ENCODE measurements at regions not wholly inside any gene's neighbourhood (a gene's known extent, or its start where the extent isn't known, plus 50 kb on each side); places are given as distances from the start of the nearest gene placed in this dataset.

DNA sequence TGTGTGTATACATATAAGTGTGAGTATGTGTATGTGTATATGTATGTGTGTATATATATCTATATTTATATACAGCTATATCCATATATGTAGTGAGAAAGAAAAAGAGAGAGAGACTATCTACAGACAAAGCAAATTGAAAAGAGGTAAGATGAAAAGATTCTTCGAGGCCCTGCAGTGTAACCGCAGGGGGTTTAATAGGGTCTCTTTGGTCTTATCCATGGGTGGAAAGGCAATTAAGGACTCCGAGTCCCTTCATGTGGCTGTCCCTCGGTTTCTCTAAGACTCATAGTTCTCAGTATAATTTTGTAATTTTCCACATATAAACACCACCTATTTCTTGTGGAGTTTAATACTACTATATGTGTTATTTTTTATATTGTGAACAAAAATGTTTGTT is 50.6 kb upstream of the JAZF1 start:
- no peak for DNase-seq (ENCODE audit: low read depth, low spot score)
- Mint-ChIP-seq H3K27me3 (ENCODE audit: low read depth) (no peaks in the 10 kb centered on the region), H3K9me3 (peaks cover 2% of the 10 kb centered on the region), H3K4me3 (no peak overlapping the region), H3K4me1 (peaks cover 7% of the 10 kb centered on the region), H3K36me3 (ENCODE audit: low read depth) (no peaks in the 10 kb centered on the region), H3K27ac (ENCODE audit: unreplicated experiment) (no peak overlapping the region)
- TF ChIP-seq, protein P1, sequence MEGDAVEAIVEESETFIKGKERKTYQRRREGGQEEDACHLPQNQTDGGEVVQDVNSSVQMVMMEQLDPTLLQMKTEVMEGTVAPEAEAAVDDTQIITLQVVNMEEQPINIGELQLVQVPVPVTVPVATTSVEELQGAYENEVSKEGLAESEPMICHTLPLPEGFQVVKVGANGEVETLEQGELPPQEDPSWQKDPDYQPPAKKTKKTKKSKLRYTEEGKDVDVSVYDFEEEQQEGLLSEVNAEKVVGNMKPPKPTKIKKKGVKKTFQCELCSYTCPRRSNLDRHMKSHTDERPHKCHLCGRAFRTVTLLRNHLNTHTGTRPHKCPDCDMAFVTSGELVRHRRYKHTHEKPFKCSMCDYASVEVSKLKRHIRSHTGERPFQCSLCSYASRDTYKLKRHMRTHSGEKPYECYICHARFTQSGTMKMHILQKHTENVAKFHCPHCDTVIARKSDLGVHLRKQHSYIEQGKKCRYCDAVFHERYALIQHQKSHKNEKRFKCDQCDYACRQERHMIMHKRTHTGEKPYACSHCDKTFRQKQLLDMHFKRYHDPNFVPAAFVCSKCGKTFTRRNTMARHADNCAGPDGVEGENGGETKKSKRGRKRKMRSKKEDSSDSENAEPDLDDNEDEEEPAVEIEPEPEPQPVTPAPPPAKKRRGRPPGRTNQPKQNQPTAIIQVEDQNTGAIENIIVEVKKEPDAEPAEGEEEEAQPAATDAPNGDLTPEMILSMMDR (conservative IDR thresholded peaks at IDR 0.05): no peak

DNA sequence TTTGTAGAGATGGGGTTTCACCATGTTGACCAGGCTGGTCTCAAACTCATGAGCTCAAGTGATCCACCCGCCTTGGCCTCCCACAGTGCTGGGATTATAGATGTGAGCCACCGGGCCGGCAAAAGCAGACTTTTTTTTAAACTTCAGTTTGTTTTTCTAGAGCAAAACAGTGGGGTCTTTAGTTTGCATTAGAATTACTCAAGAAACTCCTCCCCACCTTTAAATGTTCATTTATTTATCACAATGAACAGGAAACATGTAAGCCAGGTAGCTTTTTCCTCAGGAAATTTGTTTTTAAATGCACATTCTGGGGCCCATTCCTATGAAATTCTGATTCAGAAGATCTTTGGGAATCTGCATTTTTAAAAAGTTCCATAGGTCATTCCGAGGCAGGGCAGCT is 56.0 kb upstream of the JAZF1 start:
- Mint-ChIP-seq H3K4me3 (no peak overlapping the region), H3K9me3 (peaks cover 2% of the 10 kb centered on the region), H3K27me3 (ENCODE audit: low read depth) (no peaks in the 10 kb centered on the region), H3K36me3 (ENCODE audit: low read depth) (no peaks in the 10 kb centered on the region), H3K4me1 (no peaks in the 10 kb centered on the region), H3K27ac (ENCODE audit: unreplicated experiment) (no peak overlapping the region)
- TF ChIP-seq, protein P1 (conservative IDR thresholded peaks at IDR 0.05): no peak
- no peak for DNase-seq (ENCODE audit: low read depth, low spot score)

DNA sequence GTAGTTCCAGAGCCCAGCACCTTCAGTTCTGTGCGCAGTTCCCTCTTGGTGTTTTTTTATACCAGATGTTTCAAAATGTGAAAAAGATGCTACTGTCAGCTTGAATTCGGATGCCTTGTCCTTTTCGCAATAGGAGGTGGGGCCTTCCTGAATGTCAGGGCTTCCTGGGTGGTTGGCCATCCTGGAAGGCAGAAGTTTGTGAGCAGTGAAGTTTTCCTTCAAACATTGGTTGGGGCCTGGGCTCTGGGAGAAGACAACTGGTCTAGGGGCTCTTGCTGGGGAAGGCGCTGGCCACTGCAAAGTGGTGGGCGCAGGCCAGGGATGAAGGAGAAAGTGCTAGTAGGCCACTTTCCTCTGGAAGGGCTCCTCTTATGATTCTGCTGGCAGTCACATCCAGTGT is 56.8 kb upstream of the JAZF1 start:
- Mint-ChIP-seq H3K36me3 (ENCODE audit: low read depth) (no peaks in the 10 kb centered on the region), H3K9me3 (peaks cover 2% of the 10 kb centered on the region), H3K4me3 (no peak overlapping the region), H3K27me3 (ENCODE audit: low read depth) (no peaks in the 10 kb centered on the region), H3K4me1 (no peaks in the 10 kb centered on the region), H3K27ac (ENCODE audit: unreplicated experiment) (no peak overlapping the region)
- TF ChIP-seq, protein P1 (conservative IDR thresholded peaks at IDR 0.05): no peak
- no peak for DNase-seq (ENCODE audit: low read depth, low spot score)

- TF ChIP-seq, protein P1 (conservative IDR thresholded peaks at IDR 0.05): no peak
- Mint-ChIP-seq H3K4me1 (no peaks in the 10 kb centered on the region), H3K27ac (ENCODE audit: unreplicated experiment) (no peak overlapping the region), H3K4me3 (no peak overlapping the region), H3K27me3 (ENCODE audit: low read depth) (no peaks in the 10 kb centered on the region), H3K36me3 (ENCODE audit: low read depth) (no peaks in the 10 kb centered on the region), H3K9me3 (peaks cover 2% of the 10 kb centered on the region)
- DNase-seq (ENCODE audit: low read depth, low spot score): no peak
These were observed 59.2 kb upstream of the JAZF1 start for GRCh38 chr7:28239823-28240204.

DNA sequence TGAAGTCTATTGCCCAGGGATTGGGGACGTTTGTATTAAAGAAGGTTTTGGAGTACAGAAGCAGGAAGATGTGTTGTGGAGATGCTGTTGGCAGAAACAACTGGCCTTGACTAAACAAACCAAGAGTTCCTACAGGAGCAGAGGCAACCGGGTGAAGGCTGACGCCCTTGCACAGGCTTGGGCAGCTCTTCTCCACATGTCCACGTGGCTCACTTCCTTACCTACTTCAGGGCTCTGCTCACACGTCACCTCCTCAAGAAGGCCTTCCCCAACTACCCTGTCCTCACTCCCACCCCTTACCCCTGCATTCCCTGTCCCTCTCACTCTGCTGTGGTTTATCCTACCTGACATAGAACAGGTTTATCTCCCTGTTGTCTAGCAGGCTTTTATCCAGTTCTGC is 59.9 kb upstream of the JAZF1 start:
- Mint-ChIP-seq H3K27ac (ENCODE audit: unreplicated experiment) (no peak overlapping the region), H3K4me3 (no peak overlapping the region), H3K36me3 (ENCODE audit: low read depth) (no peaks in the 10 kb centered on the region), H3K9me3 (peaks cover 2% of the 10 kb centered on the region), H3K27me3 (ENCODE audit: low read depth) (no peaks in the 10 kb centered on the region), H3K4me1 (no peaks in the 10 kb centered on the region)
- TF ChIP-seq, protein P1 (conservative IDR thresholded peaks at IDR 0.05): no peak
- no peak for DNase-seq (ENCODE audit: low read depth, low spot score)

- no peak for DNase-seq (ENCODE audit: low read depth, low spot score)
- Mint-ChIP-seq H3K4me1 (no peaks in the 10 kb centered on the region), H3K4me3 (no peak overlapping the region), H3K27ac (ENCODE audit: unreplicated experiment) (no peak overlapping the region), H3K27me3 (ENCODE audit: low read depth) (no peaks in the 10 kb centered on the region), H3K36me3 (ENCODE audit: low read depth) (peaks cover 2% of the 10 kb centered on the region), H3K9me3 (peaks cover 2% of the 10 kb centered on the region)
- TF ChIP-seq, protein P1 (conservative IDR thresholded peaks at IDR 0.05): no peak
These were observed 63.3 kb upstream of the JAZF1 start for GRCh38 chr7:28243861-28244260.
